ENCODE measurements at regions not wholly inside any gene's neighbourhood (a gene's known extent, or its start where the extent isn't known, plus 50 kb on each side); places are given as distances from the start of the nearest gene placed in this dataset.

DNA sequence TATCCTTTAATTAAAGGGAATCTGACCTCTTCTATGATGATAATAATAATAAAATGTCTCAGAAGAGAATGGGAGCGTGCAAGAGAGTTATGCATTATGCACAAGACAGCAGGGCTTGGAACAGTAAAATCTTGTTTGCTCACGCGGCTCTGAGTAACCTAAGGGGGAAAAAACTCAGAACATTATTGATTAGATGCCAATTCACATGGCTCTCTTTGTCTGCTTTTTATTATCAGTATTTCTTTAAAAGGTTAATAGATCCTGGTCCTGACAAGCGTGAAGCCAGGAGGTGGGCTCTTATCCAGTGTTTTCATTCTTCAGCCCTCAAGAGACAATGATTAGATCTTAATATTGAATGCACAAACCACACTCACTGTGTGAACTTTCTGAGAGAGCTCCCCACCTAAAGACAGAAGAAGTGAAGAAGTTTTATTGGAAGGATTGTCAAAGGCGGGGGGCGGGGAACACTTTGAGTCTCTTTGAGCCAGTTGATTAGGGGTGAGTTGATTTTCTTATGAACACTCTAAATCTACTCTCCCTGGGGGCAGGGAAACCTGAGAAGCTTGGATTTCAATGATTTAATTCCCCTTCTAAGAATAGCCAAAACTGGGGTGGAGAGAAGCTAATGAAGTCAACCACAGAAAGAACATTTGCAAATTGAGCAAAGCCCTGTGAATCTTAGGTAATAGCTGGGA is 127.5 kb upstream of the CTAGE1 start:
- DNase-seq: no peak

GRCh38 chr18:22546905-22547570 is 129.3 kb upstream of the CTAGE1 start:
- DNase-seq: no peak

DNA sequence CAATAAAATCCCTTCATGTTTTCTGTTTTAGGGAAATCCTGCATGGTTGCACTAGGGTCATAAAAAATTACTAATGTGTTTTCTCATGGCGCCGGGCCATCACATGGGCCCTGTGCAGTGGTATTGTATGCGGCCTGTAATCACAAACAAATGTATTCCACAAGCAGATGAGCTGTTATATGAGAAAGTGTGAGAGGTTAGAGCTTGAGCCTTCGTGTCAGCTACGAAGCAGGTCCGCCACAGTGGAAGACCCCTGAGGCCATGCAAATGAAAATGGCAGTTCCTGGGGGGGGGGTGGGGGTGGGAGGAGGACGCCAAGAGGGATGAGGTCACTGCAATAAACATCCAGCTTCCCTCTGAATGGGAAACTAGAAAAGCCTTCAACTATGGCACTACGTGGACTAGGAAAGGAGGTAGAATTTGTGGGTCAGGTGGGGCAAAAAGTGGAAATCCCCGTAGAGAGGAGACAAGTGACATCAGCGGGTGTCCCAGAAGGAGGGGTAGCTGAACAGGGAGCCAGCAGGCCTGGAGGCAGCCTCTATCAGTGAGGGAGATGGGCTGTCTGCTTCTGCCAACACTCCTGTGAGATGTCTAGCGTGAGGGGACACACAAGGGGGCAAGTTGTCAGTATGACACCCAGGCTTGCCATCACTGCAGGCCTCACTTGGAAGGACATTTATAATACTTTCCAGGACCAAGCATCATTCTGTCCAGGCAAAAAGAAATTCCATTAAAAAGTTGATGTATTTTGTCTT is 130.3 kb upstream of the CTAGE1 start:
- peak; percentile 30 for DNase-seq

GRCh38 chr18:22549260-22549937 is 131.7 kb upstream of the CTAGE1 start:
- DNase-seq: no peak

DNA sequence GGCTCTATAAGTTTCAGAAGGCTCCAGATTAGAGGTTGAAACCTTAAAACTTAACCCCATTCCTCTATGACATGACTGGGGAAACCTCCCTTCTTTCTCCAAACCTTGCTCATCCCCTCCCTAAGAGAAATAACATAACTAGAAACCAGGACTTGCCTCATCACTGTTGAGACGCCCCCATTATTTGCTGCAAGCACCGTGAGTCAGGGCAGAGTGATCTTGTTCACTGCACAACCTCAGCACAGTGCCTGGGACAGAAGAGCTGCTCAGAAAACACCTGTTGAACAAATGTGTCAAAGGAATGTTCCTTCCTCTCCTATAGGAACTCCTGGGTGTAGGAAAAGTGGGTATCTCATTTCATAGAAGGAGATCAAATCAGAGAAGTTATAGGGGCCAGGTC is 132.7 kb upstream of the CTAGE1 start:
- no peak for DNase-seq

DNA sequence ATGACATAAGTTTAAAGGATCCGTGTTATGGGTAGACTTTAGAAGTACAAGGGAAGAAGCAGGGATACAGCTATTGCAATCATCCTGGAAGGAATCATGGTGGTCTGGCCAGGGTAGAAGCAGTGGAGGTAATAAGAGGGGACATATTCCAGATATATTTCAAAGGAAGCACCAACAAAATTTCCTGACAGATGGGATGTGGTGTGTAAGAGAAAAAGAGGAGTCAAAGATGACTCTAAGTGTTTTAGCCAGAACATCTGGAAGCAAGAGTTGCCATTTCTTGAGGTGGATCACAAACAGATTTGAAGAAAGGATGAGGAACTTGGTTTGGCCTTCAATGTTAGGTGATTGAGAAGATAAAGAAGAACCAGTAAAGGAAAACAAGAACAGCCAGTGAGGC is 133.1 kb upstream of the CTAGE1 start:
- no peak for DNase-seq

DNA sequence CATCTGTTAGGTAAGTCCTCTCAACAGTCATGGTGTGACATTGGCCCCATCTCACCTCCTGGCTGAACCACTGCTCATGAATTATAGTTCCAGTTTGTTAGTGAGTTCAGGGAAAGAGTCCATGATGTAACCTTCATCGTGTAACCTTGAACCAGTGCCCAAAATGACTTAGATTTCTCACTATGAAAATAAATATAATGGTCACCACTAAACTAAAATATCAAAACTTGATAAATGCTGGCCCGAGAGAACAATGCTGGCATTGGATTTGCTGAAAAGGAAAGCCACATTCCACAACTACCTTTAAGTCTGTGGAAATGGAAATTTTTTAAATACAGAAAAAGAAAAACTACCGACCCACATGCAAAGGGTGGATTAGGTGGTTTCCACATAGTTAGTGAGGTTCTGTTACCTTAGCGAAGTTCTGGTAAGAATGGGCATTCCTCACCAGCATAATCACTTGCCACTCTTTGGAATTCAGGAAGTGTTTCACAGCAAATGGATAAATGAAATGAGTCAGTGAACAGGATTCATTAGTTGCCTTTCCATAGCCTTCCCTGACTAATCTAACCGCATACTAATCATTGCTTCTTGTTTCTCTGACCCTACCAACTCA is 133.9 kb upstream of the CTAGE1 start:
- DNase-seq: no peak

DNA sequence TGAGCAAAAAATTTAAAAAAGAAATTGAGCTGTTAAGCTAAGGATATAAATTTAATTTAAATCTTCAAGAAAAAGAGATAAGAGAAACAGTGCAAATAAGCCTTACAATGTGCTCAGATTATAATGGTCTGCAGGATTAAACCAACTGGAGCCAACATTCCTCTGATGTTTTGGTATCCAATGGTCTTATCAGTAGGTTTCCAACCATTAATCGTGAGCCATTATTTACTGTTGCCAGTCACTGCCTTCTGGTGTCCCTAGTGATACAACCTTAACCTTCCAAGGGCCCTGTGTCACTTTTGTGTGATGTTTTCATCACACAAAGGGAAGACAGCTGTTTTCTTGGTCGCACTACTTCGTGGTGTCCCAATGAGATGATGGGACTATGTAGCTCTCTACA is 134.5 kb upstream of the CTAGE1 start:
- DNase-seq: no peak

DNA sequence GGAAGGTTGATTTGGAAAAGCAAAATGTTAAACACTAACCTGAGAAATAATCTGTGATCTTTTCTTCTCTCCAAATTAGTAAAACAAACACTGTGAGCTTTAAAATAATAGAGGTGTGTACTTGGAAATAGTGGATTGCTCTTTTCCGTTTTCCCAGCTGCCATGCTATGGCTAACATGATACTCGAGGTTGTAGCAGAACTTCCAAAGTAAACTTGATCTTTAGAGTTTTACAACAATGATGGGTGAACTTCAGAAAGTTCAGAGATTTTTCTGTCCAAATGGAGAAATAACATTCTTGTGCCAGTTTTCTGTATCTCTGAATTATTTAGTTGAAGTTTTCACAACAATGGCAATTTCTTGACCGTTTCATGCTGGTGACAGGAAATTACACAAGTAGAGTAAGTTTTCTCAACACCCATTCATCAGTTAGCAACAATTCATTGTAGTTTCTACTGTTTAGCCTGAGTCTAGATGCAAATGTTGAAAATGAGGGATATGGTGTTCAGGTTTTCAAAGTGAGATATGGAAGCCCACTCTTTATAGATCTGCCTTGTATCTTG is 135.3 kb upstream of the CTAGE1 start:
- no peak for DNase-seq

DNA sequence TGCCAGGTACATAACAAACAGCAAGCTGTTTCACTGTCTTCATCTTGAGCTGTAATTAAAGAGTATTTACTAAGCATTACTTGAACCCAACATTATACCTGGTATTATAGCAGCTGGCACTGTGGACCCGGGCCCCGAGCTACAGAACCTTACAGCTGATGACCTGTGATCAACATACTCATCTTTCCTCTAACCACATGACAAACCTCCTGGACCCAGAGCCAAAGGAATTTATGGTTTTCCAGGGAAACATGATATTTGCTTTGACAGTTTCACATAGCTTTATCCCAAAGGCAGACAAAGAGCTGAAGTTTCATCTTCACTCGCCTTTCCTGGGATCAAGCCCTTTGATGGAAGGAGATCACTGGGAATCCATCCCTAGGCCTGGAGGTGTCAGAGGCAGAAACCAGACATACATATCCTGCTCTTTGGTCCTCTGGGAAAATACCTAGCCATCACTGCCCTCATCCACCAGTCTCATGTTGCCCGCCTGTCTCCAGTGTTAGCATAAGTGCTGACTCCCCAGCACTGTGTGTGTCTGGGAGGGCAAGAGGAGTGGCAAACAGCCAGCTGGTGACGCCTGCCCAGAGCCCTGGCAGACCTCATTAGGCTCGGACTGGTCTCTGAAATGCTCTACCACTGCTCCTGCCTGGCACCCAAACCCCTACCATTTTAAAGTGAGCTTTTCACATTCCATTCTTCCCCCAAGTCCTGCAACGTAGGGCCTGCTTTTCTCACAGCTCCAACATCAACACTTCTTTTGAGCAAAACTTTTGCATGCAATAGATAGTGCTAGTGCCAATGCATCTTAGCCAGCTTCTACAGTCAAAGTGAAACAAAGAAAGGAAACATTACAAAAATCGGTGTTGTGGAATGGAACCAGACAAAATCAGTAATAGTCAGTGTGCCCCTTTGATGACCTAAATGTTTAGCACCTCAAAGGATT is 138.8 kb upstream of the CTAGE1 start:
- DNase-seq: no peak

GRCh38 chr18:22557168-22557941 is 139.6 kb upstream of the CTAGE1 start:
- no peak for DNase-seq

GRCh38 chr18:22558945-22559385 is 141.2 kb upstream of the CTAGE1 start:
- no peak for DNase-seq

GRCh38 chr18:22559414-22560274 is 141.9 kb upstream of the CTAGE1 start:
- no peak for DNase-seq

GRCh38 chr18:22560275-22560610 is 142.5 kb upstream of the CTAGE1 start:
- DNase-seq: no peak

DNA sequence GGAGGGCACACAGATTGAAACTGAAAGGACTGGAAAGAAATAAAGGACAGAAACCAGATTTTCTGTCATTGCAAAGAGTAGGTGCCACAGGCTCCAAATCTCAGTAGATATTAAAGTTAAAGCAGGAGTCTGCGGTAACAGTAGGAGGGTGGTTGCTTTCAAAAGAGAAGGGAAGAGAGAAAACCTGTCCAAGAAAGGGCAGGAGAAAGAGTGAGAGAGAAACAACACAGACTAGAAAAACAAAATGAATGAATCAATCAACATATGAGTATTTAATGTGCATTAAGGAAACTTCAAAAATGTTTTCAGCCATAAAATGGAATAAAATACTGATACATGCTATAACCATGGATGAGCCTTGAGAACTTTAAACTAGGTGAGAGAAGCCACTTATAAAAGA is 143.1 kb upstream of the CTAGE1 start:
- DNase-seq: no peak

DNA sequence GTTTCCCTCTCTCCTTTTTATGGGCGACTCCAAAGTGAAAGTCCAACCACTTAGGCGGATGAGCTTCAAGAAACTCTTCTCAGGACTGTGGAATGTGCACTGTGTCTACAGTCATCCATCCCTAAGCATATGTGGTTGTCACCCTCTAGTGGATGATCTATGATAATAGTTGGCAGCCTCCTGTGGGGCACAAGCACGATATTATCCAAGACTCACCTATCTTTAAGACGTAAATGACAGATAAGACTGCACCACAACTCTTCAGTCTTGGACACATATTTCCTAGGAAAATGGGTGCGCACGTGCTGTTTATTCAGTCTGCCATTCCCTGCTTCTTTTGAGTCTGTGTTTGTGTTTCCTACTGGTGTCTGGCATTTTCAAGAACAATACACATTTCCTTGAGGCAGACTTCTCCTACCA is 145.5 kb upstream of the CTAGE1 start:
- peak; percentile 44 for DNase-seq

- no peak for DNase-seq
Observed at GRCh38 chr18:22564036-22564435, 146.3 kb upstream of the CTAGE1 start.

- DNase-seq: no peak
Observed at GRCh38 chr18:22566703-22567420, 149.1 kb upstream of the CTAGE1 start.

- DNase-seq: no peak
Observed at GRCh38 chr18:22567794-22568193, 150.1 kb upstream of the CTAGE1 start.

All from NCI-H1048 (cell line).